ENCODE measurements at regions not wholly inside any gene's neighbourhood (a gene's known extent, or its start where the extent isn't known, plus 50 kb on each side); places are given as distances from the start of the nearest gene placed in this dataset.

DNA sequence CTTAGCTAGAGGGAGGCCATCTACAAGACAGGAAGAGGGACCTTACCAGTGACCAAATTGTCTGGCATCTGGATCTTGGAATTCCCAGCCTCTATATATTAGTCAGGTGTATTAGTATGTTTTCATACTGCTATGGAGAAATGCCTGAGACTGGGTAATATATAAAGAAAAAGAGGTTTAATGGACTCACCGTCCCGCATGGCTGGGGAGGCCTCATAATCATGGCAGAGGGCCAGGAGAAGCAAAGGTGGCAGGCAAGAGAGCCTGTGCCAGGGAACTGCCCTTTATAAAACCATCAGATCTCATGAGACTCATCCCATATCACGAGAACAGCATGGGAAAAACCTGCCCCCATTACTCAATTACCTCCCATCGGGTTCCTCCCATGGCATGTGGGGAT lies 500.2 kb downstream of the SHISA9 start:
- TF ChIP-seq, protein P1, sequence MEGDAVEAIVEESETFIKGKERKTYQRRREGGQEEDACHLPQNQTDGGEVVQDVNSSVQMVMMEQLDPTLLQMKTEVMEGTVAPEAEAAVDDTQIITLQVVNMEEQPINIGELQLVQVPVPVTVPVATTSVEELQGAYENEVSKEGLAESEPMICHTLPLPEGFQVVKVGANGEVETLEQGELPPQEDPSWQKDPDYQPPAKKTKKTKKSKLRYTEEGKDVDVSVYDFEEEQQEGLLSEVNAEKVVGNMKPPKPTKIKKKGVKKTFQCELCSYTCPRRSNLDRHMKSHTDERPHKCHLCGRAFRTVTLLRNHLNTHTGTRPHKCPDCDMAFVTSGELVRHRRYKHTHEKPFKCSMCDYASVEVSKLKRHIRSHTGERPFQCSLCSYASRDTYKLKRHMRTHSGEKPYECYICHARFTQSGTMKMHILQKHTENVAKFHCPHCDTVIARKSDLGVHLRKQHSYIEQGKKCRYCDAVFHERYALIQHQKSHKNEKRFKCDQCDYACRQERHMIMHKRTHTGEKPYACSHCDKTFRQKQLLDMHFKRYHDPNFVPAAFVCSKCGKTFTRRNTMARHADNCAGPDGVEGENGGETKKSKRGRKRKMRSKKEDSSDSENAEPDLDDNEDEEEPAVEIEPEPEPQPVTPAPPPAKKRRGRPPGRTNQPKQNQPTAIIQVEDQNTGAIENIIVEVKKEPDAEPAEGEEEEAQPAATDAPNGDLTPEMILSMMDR (IDR thresholded peaks at IDR 0.05; ENCODE audit: control insufficient read depth, extremely low read depth, insufficient read depth): no peak
- no peak overlapping the region for H3K4me3 ChIP-seq (ENCODE audit: low read depth, low read length)
- no peak for DNase-seq (ENCODE audit: low read depth)

DNA sequence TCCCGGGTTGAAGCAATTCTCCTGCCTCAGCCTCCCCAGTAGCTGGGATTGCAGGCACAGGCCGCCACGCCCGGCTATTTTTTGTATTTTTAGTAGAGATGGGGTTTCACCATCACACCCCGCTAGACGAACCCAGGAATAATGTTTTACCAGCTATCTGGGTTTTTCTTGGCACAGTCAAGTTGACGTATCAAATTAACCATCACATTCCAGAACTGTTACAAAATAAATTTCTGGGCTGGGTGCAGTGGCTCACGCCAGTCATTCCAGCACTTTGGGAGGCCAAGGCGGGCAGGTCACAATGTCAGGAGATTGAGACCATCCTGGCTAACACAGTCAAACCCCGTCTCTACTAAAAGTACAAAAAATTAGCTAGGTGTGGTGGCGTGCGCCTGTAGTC lies 501.2 kb downstream of the SHISA9 start:
- TF ChIP-seq, protein P1 (IDR thresholded peaks at IDR 0.05; ENCODE audit: control insufficient read depth, extremely low read depth, insufficient read depth): no peak
- DNase-seq (ENCODE audit: low read depth): no peak
- H3K4me3 ChIP-seq (ENCODE audit: low read depth, low read length): no peak overlapping the region

DNA sequence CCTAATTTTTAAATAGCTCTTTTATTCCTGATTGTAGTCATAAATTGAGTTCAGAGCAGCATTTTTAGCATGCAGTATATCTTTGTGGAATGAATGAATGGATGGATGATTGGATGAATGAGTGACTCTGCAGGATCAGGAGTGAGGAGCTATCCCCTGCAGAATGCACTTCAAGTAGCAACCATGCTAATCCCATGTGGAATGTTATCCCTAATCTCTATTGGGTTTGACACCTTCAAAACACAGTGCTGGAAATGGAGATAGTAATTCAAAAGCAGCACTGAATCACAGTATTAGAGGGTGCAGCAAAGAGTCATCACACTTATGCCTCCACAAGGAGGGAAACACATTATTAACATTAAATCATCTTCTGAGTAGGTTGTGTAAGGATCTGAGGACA lies 501.9 kb downstream of the SHISA9 start:
- no peak for DNase-seq (ENCODE audit: low read depth)
- TF ChIP-seq, protein P1 (IDR thresholded peaks at IDR 0.05; ENCODE audit: control insufficient read depth, extremely low read depth, insufficient read depth): no peak
- no peak overlapping the region for H3K4me3 ChIP-seq (ENCODE audit: low read depth, low read length)

DNA sequence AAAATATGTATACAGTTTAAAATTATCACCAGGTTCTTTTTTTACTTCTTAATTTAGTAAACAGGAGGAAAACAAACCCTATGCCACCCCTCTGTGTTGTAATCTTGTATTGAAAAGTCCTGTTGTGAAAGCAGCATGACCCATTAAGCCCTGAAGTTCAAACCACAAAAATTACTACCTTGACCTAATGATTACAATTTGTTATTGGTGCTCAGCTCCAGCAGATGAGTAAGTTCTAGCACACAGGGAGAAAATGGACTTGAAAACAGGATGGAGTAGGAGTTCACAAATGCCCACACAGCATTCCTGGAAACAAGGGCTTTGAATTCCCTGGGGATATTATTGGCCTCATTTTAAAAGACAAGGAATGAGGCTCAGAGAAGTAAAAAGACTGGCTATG lies 505.8 kb upstream of the ERCC4 start:
- H3K4me3 ChIP-seq (ENCODE audit: low read depth, low read length): no peak overlapping the region
- no peak for DNase-seq (ENCODE audit: low read depth)
- TF ChIP-seq, protein P1 (IDR thresholded peaks at IDR 0.05; ENCODE audit: control insufficient read depth, extremely low read depth, insufficient read depth): no peak

DNA sequence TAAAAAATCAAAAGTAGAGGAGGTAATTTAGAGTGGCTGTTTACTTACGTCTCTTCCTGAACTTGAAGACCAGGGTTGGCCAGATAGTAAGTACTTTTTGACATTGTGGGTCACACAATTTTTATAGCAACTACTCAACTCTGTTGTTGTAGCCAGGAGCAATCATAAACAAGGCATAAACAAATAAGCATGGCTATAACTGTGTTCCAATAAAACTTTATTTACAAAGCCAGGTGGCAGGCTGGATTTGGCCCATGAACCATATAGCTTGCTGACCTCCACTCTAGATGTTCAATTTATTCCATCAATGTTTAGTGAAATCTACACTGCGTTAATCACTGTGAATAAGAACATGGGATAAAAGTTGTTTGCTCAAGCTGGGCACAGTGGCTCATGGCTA lies 500.4 kb upstream of the ERCC4 start:
- H3K4me3 ChIP-seq (ENCODE audit: low read depth, low read length): no peak overlapping the region
- peak; percentile 34 for DNase-seq (ENCODE audit: low read depth)
- TF ChIP-seq, protein P1 (IDR thresholded peaks at IDR 0.05; ENCODE audit: control insufficient read depth, extremely low read depth, insufficient read depth): no peak

DNA sequence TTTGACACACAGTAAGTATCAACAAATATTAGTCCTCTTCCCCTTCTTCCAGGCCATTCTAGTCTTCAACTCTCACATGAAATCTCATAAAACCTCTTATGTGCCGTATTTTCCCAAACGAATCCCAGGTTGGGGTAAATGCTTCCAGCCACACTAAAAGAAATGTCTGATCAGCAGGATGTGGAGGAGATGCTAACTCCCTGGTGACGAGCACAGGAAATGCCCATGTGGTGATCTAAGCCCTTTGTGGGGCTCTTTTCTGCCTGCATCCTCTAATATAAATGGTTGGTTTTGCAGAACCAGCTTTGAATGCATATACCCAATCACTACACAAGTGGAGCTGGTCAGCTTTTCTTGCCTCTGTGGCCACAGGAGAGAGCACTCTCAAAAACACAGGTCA lies 498.2 kb upstream of the ERCC4 start:
- no peak for DNase-seq (ENCODE audit: low read depth)
- TF ChIP-seq, protein P1 (IDR thresholded peaks at IDR 0.05; ENCODE audit: control insufficient read depth, extremely low read depth, insufficient read depth): no peak
- H3K4me3 ChIP-seq (ENCODE audit: low read depth, low read length): no peak overlapping the region

DNA sequence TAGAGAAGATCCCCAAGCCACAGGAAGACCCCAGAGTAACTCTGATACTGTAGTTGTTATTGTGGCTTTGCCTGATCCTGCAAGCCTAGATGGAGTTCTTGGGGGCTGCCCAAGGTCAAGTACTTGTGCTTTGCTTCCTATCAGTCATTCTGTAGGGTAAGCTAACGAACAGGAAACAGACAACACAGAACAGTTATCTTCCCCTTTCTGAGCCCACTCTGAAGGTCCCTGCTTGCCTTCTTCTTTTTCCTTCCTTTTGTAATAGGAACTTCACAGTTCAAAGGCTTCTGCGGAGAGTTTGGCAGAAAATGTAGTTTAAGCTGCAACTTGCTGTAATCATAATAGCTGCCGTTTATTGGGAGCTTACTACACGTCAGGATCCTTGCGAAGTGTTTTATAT lies 494.1 kb upstream of the ERCC4 start:
- TF ChIP-seq, protein P1 (IDR thresholded peaks at IDR 0.05; ENCODE audit: control insufficient read depth, extremely low read depth, insufficient read depth): no peak
- no peak for DNase-seq (ENCODE audit: low read depth)
- no peak overlapping the region for H3K4me3 ChIP-seq (ENCODE audit: low read depth, low read length)
